HCT116 (cell line): ENCODE measurements at regions not wholly inside any gene's neighbourhood (a gene's known extent, or its start where the extent isn't known, plus 50 kb on each side); places are given as distances from the start of the nearest gene placed in this dataset.

Experiments
- ATAC-seq: fragments of 200-7000 bp; cut with Tn5 transposase; 2 replicates; pipeline ENCODE4 v1.9.1; 2020; ENCODE audit warnings: mild to moderate bottlenecking, moderate library complexity
- BruUV-seq: library from RNA; stranded (reverse); fragments of 400-500 nt; replicated peaks from 2 replicates; lab custom pipeline; 2021; lab: Mats Ljungman, UMichigan
- CTCF ChIA-PET: fragments of 300-600 bp; sonication (Branson Sonifier 250); formaldehyde crosslinking; loops from one replicate; lab custom pipeline; 2021; ENCODE audit warnings: antibody characterized with exemption; lab: Charles Lee
- POLR2A ChIA-PET: fragments of 300-600, 350-600 bp; sonication (Branson Sonifier 250); formaldehyde crosslinking; loops from one replicate; lab custom pipeline; 2021; ENCODE audit warnings: antibody characterized with exemption; lab: Charles Lee
- RAD21 ChIA-PET, 2 experiments: fragments of 300-600 bp; sonication (Branson Sonifier 250); formaldehyde crosslinking; loops; one replicate each; lab custom pipeline; 2023; ENCODE audit warnings: low total read pairs in 2 of 2; ENCODE audit not compliant: uncharacterized antibody in 2 of 2, unreplicated experiment in 2 of 2, low non-redundant PET in 1 of 2; lab: Charles Lee
- DNase-seq: peaks from one replicate; pipeline ENCODE4 v3.0.0-alpha.2; 2010; ENCODE audit warnings: low read depth, low spot score
- H2AFZ ChIP-seq: fragments of 200-600 bp; shearing (Covaris generic), sonication (generic); 2 replicates; pipeline ENCODE4 v1.6.1; 2017; ENCODE audit warnings: low read depth, mixed run types, mixed read lengths, antibody characterized with exemption, low read length; ENCODE audit not compliant: poor library complexity, severe bottlenecking
- H3K27ac ChIP-seq: 2 replicates; pipeline ENCODE4 v1.5.1; 2012; ENCODE audit warnings: low read depth, low read length
- H3K27me3 ChIP-seq: fragments of 200-600 bp; sonication (generic); 2 replicates; pipeline ENCODE4 v1.6.1; 2016; ENCODE audit warnings: mixed run types, low read length, mixed read lengths; ENCODE audit not compliant: insufficient read depth
- H3K36me3 ChIP-seq, 2 experiments: fragments of 200-500 bp in 1 of 2; fragments of 200-600 bp in 1 of 2; sonication (Bioruptor generic) in 1 of 2; sonication (generic) in 1 of 2; 2 replicates each; pipeline versions ENCODE4 v1.5.1 to v1.6.1; 2014 to 2016; ENCODE audit warnings: low read length in 2 of 2, inconsistent platforms in 1 of 2, mixed read lengths in 1 of 2, mixed run types in 1 of 2; ENCODE audit not compliant: insufficient read depth in 2 of 2, control insufficient read depth in 1 of 2
- H3K4me1 ChIP-seq, 2 experiments: fragments of 200-600 bp in 1 of 2; sonication (generic) in 1 of 2; 2 replicates each; pipeline versions ENCODE4 v1.5.1 to v1.6.1; 2012 to 2017; ENCODE audit warnings: low read length in 2 of 2, inconsistent platforms in 1 of 2, mild to moderate bottlenecking in 1 of 2, mixed read lengths in 1 of 2, mixed run types in 1 of 2, moderate library complexity in 1 of 2; ENCODE audit not compliant: insufficient read depth in 2 of 2, control insufficient read depth in 1 of 2
- H3K4me2 ChIP-seq: fragments of 200-600 bp; sonication (generic); 2 replicates; pipeline ENCODE4 v1.6.1; 2017; ENCODE audit warnings: mixed run types, low read length, mixed read lengths
- H3K4me3 ChIP-seq, 2 experiments: fragments of 200-600 bp in 1 of 2; sonication (generic) in 1 of 2; replicated peaks in 1 of 2; 2 replicates each; pipeline ENCODE4 v1.5.1; 2011 to 2016; ENCODE audit warnings: low read length in 2 of 2, control low read depth in 1 of 2, low read depth in 1 of 2, mild to moderate bottlenecking in 1 of 2, mixed read lengths in 1 of 2, mixed run types in 1 of 2
- H3K79me2 ChIP-seq: fragments of 200-600 bp; sonication (generic); 2 replicates; pipeline ENCODE4 v1.6.1; 2017; ENCODE audit warnings: mild to moderate bottlenecking, mixed run types, low read length, moderate library complexity, mixed read lengths; ENCODE audit not compliant: insufficient read depth
- H3K9ac ChIP-seq: fragments of 200-600 bp; sonication (generic); 2 replicates; pipeline ENCODE4 v1.6.1; 2016; ENCODE audit warnings: low read length, mixed read lengths
- H3K9me2 ChIP-seq: fragments of 200-600 bp; sonication (generic), shearing (Covaris generic); 2 replicates; pipeline ENCODE4 v1.6.1; 2017; ENCODE audit warnings: mixed run types, mild to moderate bottlenecking, moderate library complexity; ENCODE audit not compliant: insufficient read depth
- H3K9me3 ChIP-seq, 2 experiments: fragments of 200-500 bp in 1 of 2; fragments of 200-600 bp in 1 of 2; sonication (Bioruptor generic) in 1 of 2; sonication (generic) in 1 of 2; 2 replicates each; pipeline ENCODE4 v1.6.1; 2014 to 2017; ENCODE audit warnings: low read length in 2 of 2, mixed read lengths in 2 of 2, inconsistent platforms in 1 of 2, low read depth in 1 of 2, mild to moderate bottlenecking in 1 of 2, mixed run types in 1 of 2, moderate library complexity in 1 of 2; ENCODE audit not compliant: control insufficient read depth in 1 of 2, insufficient read depth in 1 of 2
- H4K20me1 ChIP-seq: fragments of 200-600 bp; sonication (generic), shearing (Covaris generic); 2 replicates; pipeline ENCODE4 v1.6.1; 2017; ENCODE audit warnings: mixed run types, mild to moderate bottlenecking, moderate library complexity; ENCODE audit not compliant: insufficient read depth
- CTCF ChIP-seq, 3 experiments: fragments of 200-600 bp in 1 of 3; sonication (generic) in 1 of 3; IDR thresholded peaks in 2 of 3; conservative IDR thresholded peaks in 1 of 3; 2 replicates each; pipeline ENCODE4 v1.5.1; 2012 to 2017; ENCODE audit warnings: low read depth in 2 of 3, low read length in 2 of 3, antibody characterized with exemption in 1 of 3, borderline replicate concordance in 1 of 3, control low read depth in 1 of 3, mild to moderate bottlenecking in 1 of 3, mixed read lengths in 1 of 3, mixed run types in 1 of 3, moderate library complexity in 1 of 3; ENCODE audit not compliant: insufficient read depth in 1 of 3
- EZH2 ChIP-seq: fragments of 200-600 bp; sonication (generic); IDR thresholded peaks from 2 replicates; pipeline ENCODE4 v1.6.1; 2017; ENCODE audit warnings: antibody characterized with exemption, mixed run types
- JUND ChIP-seq: IDR thresholded peaks from 2 replicates; pipeline ENCODE4 v1.6.1; 2012
- RAD21 ChIP-seq: IDR thresholded peaks from 2 replicates; pipeline ENCODE4 v1.6.1; 2012; ENCODE audit warnings: low read depth, mild to moderate bottlenecking
- ZBTB33 ChIP-seq: IDR thresholded peaks from 2 replicates; pipeline ENCODE4 v1.6.1; 2011; ENCODE audit warnings: mild to moderate bottlenecking, low read length, moderate library complexity; ENCODE audit not compliant: insufficient replicate concordance; ENCODE audit errors: extremely low read depth
- ZNF274 ChIP-seq: fragments of 200-500 bp; sonication (Bioruptor generic); IDR thresholded peaks from 2 replicates; pipeline ENCODE4 v1.6.1; 2014; ENCODE audit warnings: mild to moderate bottlenecking, low read depth, low read length, inconsistent platforms
- intact Hi-C: fragments of 100-400 bp; cut with micrococcal nuclease; formaldehyde crosslinking; loops from 2 replicates; pipeline ENCODE4 v1.10.0; 2022

DNA sequence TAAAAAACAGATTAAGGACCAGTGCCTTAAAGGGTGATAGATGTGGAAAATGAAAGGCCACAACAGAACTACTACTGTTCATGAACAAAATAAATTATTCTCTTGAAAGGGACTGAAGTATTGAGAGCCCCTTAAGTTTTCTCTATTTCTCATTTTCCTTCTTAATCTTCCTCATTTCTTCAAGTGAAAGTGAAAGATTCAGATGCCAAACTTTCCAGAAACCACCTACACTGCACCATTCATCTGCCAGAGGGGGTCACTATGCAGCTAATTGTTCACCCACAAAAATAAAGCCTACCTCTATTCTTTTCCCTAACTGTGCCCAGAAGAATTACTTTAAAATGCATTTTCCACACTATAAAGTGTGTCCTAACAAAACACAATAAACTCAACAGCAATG lies 140.1 kb downstream of the NR4A2 start:
- ATAC-seq (peak; percentile 63; the same call in 1 of the 2 replicates), DNase-seq (no peak)
- no peak overlapping the region for H3K4me3 ChIP-seq
- no peaks in the 10 kb centered on the region for H3K79me2 ChIP-seq
- no TSS peak for BruUV-seq
- CTCF ChIA-PET: no interaction called here
- no peaks in the 10 kb centered on the region for H3K9me2 ChIP-seq
- RAD21 ChIA-PET: no interaction called here
- H3K27me3 ChIP-seq: no peaks in the 10 kb centered on the region
- intact Hi-C loops: loop anchor here (10.0 kb wide), 1 partner anchor 392 kb away; no protein-coding TSS in a partner anchor
- no peaks in the 10 kb centered on the region for H4K20me1 ChIP-seq
- H3K4me1 ChIP-seq: no peaks in the 10 kb centered on the region
- H3K4me2 ChIP-seq: no peak overlapping the region
- H2AFZ ChIP-seq: no peak overlapping the region
- POLR2A ChIA-PET: no interaction called here
- TF ChIP-seq RAD21: peak; percentile 54
- no peak for TF ChIP-seq JUND
- TF ChIP-seq ZBTB33: no peak
- peak in 2 of 3 experiments; percentile 28 to 32; a peak in 3 of 6 replicates for TF ChIP-seq CTCF (IDR thresholded peaks at IDR 0.05 in 2 of 3, conservative IDR thresholded peaks at IDR 0.05 in 1 of 3; ENCODE audit: borderline replicate concordance in 1 of 3, insufficient read depth in 1 of 3, low read depth in 2 of 3, low read length in 2 of 3)
- H3K27ac ChIP-seq: no peak overlapping the region
- no peaks in the 10 kb centered on the region for H3K36me3 ChIP-seq
- no peak overlapping the region for H3K9ac ChIP-seq
- no peaks in the 10 kb centered on the region for H3K9me3 ChIP-seq

- Histone ChIP-seq H3K27ac (no peak overlapping the region), H2AFZ (no peak overlapping the region), H3K27me3 (no peaks in the 10 kb centered on the region), H3K79me2 (no peaks in the 10 kb centered on the region), H3K9me2 (no peaks in the 10 kb centered on the region), H3K4me1 (no peaks in the 10 kb centered on the region), H3K9ac (no peak overlapping the region), H3K4me3 (no peak overlapping the region), H3K36me3 (no peaks in the 10 kb centered on the region), H4K20me1 (no peaks in the 10 kb centered on the region), H3K9me3 (no peaks in the 10 kb centered on the region), H3K4me2 (no peak overlapping the region)
- no peak for TF ChIP-seq ZNF274
- no peak for TF ChIP-seq EZH2
- TF ChIP-seq RAD21: no peak
- RAD21 ChIA-PET: no interaction called here
- intact Hi-C loops: loop anchor here (10.0 kb wide), 1 partner anchor 393 kb away; no protein-coding TSS in a partner anchor
- ATAC-seq: no peak
- DNase-seq: no peak
- CTCF ChIA-PET: no interaction called here
- POLR2A ChIA-PET: no interaction called here
- BruUV-seq: no TSS peak
These were observed 141.0 kb downstream of the NR4A2 start for GRCh38 chr2:156191527-156191926.
